Lower leg skin (tissue), 4 donors: ENCODE measurements at regions not wholly inside any gene's neighbourhood (a gene's known extent, or its start where the extent isn't known, plus 50 kb on each side); places are given as distances from the start of the nearest gene placed in this dataset.

Source experiments
- DNase-seq, 2 donors: peaks; one replicate each; pipeline ENCODE4 v3.0.0-alpha.2; 2019; ENCODE audit warnings: low spot score in 2 of 2
- H3K4me3 ChIP-seq: fragments of 200-600 bp; sonication (generic); 2 replicates; pipeline ENCODE4 v1.5.1; 2017; ENCODE audit warnings: mild to moderate bottlenecking, low read depth; ENCODE audit not compliant: poor library complexity, severe bottlenecking
- POLR2A ChIP-seq, 2 donors: fragments of 450-650 bp; IDR thresholded peaks; one replicate each; pipeline ENCODE4 v1.6.1; 2016 to 2017; ENCODE audit warnings: antibody characterized with exemption in 2 of 2, mild to moderate bottlenecking in 1 of 2, moderate library complexity in 1 of 2
- WGBS, 2 donors: methylation state at CpG; one replicate each; pipeline ENCODE4 v1.1.5; 2018; 5-methylcytosine and 5-hydroxymethylcytosine counted together
- intact Hi-C: fragments of 100-400 bp; cut with DNase I; formaldehyde crosslinking; loops from one replicate; pipeline ENCODE4 v1.15.0; 2023; ENCODE audit warnings: low total_unique reads
- TF ChIP-seq, protein P1 (sequence below), 3 donors: fragments of 450-650 bp; IDR thresholded peaks; one replicate each; pipeline ENCODE4 v1.5.1; 2016; ENCODE audit warnings: antibody characterized with exemption in 3 of 3, mild to moderate bottlenecking in 3 of 3, moderate library complexity in 2 of 3

DNA sequence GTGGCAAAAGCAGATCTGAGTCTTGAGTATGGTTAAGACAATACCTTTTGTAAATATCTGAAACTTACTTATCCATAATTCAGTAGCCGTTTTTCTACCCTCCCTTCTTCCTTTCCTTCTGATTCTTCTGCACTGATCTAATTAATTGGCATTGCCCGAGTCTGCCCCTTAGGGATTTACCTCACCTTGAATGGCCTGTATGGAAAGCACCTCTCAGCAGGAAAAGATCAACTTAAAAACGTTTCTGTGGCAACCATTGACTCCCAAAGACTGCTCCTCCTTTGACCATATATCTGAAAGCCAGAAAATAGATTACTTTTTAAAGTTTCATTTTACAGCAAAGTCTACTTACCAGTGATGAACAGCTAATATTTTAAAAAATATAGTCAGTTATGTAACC, 496.5 kb upstream of the LCORL start:
- no peak for DNase-seq
- 9 to 10% methylated on average over 3 of the region's 3 CpGs for WGBS, 2 donors
- H3K4me3 ChIP-seq: no peak overlapping the region
- intact Hi-C loops: no loop called here
- TF ChIP-seq, protein P1, sequence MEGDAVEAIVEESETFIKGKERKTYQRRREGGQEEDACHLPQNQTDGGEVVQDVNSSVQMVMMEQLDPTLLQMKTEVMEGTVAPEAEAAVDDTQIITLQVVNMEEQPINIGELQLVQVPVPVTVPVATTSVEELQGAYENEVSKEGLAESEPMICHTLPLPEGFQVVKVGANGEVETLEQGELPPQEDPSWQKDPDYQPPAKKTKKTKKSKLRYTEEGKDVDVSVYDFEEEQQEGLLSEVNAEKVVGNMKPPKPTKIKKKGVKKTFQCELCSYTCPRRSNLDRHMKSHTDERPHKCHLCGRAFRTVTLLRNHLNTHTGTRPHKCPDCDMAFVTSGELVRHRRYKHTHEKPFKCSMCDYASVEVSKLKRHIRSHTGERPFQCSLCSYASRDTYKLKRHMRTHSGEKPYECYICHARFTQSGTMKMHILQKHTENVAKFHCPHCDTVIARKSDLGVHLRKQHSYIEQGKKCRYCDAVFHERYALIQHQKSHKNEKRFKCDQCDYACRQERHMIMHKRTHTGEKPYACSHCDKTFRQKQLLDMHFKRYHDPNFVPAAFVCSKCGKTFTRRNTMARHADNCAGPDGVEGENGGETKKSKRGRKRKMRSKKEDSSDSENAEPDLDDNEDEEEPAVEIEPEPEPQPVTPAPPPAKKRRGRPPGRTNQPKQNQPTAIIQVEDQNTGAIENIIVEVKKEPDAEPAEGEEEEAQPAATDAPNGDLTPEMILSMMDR (IDR thresholded peaks at IDR 0.05): no peak
- no peak for TF ChIP-seq POLR2A (IDR thresholded peaks at IDR 0.05)

DNA sequence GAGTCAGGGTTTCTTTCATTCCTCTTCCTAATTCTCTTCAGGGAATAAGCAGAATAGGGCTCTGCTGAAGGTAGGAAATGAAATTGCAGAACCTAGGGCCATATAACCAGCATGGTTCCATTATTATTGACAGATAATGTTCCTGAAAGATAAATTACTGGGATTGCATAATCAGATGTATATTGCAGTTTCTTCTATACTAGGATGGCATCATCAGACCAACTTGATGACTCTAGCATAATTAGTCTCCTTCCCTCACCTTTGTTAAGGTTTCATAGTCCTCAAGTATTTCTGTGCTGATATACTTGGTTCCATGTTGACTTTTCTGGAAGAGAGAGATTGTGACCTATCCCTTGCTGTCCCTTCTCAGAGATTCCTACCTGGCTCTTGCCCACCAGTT, 492.3 kb upstream of the LCORL start:
- no peak overlapping the region for H3K4me3 ChIP-seq
- intact Hi-C loops: no loop called here
- TF ChIP-seq POLR2A (IDR thresholded peaks at IDR 0.05): no peak
- no peak for DNase-seq

DNA sequence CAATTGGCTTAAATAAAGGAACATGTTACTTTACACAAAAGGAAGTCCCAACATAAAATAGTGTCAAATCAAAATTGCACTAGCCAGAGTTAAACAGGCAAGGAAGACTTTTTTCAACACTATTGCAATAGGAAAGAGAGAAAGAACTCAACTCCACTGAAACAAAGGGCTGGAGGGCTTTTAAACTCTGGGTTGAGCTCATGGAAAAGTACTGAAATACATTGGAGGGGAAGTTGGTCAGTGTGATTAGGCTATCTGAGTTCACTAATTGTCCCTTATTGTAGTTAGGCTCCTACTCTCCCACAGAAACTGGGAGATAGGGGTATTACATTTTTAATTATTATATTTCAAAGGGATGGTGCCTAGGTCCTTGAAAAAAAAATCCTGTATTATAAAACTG, 491.2 kb upstream of the LCORL start:
- TF ChIP-seq POLR2A (IDR thresholded peaks at IDR 0.05): no peak
- TF ChIP-seq, protein P1 (IDR thresholded peaks at IDR 0.05): no peak
- intact Hi-C loops: no loop called here
- no peak overlapping the region for H3K4me3 ChIP-seq
- no peak for DNase-seq

DNA sequence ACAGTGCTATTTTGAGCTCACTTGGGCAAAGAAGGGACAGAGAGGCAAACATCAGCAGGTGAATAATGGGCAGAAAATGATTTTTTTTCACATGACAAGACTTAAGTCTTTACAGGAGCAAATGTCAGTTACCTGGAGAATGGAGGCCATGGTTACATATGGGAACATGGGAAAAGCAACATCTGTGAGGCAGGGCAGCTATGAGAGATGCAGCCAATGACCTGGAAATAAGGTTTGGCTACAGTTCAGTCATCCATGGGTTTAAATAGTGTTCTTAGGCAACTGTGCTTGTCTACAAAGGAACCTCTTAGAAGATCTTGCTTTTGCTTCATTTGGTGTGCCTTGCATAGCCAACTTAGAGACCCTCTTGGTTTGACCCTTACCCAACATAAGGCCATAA, 490.2 kb upstream of the LCORL start:
- H3K4me3 ChIP-seq: no peak overlapping the region
- no peak for TF ChIP-seq POLR2A (IDR thresholded peaks at IDR 0.05)
- TF ChIP-seq, protein P1 (IDR thresholded peaks at IDR 0.05): no peak
- intact Hi-C loops: no loop called here
- DNase-seq: no peak

DNA sequence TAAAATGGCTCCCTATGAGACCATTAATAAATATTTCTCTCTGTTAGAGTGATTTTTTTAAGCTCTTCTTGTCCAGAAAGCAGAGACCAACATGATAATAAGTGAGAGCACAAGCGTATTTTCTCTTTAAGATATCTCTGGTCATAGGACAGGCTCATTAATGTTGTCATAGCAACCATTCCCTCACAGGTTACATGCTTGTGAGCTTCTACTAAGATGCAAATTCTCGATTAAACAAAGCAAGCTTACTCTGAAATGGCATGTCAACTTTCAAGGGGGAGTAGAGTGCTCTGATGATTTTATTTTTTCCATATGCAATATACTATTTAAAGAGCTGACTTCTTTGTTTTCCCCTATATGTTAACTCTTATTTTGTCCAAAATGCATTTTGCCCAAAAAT, 487.2 kb upstream of the LCORL start:
- intact Hi-C loops: no loop called here
- no peak overlapping the region for H3K4me3 ChIP-seq
- TF ChIP-seq, protein P1 (IDR thresholded peaks at IDR 0.05): no peak
- no peak for TF ChIP-seq POLR2A (IDR thresholded peaks at IDR 0.05)
- WGBS, 2 donors: 42 to 45% methylated on average over 2 of the region's 2 CpGs
- DNase-seq: no peak

DNA sequence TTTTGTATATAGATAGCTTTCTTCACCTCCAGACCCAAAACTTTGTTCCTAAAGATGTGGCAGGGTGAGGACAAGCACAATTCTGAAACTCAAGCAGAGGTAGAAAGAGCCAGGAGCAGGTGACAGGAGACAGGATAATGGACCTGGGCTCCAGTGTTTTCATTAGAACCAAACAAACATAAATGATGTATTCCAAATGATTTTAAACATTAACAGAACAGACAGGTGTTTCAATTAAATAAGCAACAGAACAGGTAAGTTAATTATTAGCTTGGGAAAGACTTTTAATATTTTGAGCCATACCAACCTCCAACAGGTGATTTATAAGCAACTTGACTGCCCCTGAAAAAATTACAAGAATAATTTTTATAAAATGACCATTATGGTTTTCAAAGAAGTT, 459.4 kb upstream of the LCORL start:
- TF ChIP-seq, protein P1 (IDR thresholded peaks at IDR 0.05): no peak
- no peak for TF ChIP-seq POLR2A (IDR thresholded peaks at IDR 0.05)
- intact Hi-C loops: no loop called here
- H3K4me3 ChIP-seq: no peak overlapping the region
- DNase-seq: no peak

DNA sequence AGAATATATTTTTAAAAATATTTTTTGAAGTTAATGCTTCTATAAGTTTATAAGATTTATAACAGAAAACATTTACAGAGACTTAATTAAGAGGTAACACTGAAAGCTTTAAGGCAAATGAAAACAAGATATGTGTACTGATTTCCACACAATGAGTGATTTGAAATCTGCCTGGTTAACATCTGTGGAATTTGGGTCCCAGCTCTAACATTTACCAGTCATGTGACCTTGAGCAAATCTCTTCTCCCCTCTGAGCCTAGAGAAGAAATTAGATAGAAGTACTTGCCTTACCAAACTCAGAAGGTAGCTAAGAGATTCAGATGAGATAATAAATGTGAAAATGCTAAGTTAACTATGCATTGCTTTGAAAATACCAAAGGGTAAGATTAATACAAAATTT, 458.8 kb upstream of the LCORL start:
- TF ChIP-seq, protein P1 (IDR thresholded peaks at IDR 0.05): no peak
- TF ChIP-seq POLR2A (IDR thresholded peaks at IDR 0.05): no peak
- H3K4me3 ChIP-seq: no peak overlapping the region
- DNase-seq: no peak
- intact Hi-C loops: no loop called here
